A673 (cell line): ENCODE measurements at regions not wholly inside any gene's neighbourhood (a gene's known extent, or its start where the extent isn't known, plus 50 kb on each side); places are given as distances from the start of the nearest gene placed in this dataset.

Experiments used
- BruUV-seq: library from RNA; stranded (reverse); fragments of 400-500 nt; replicated peaks from 2 replicates; lab custom pipeline; 2021; lab: Mats Ljungman, UMichigan
- CTCF ChIA-PET: fragments of 300-600 bp; sonication (Branson Sonifier 250); formaldehyde crosslinking; loops from one replicate; lab custom pipeline; 2022; ENCODE audit warnings: antibody characterized with exemption; lab: Charles Lee
- POLR2A ChIA-PET: fragments of 300-600 bp; sonication (Branson Sonifier 250); formaldehyde crosslinking; loops from one replicate; lab custom pipeline; 2022; ENCODE audit warnings: antibody characterized with exemption; ENCODE audit not compliant: low non-redundant PET; lab: Charles Lee
- DNase-seq: peaks from one replicate; pipeline ENCODE4 v3.0.0-alpha.2; 2015; ENCODE audit warnings: low spot score
- H3K27ac ChIP-seq: fragments of 200-600 bp; sonication (generic); 2 replicates; pipeline ENCODE4 v1.5.1; 2016; ENCODE audit warnings: mixed run types, low read depth, mild to moderate bottlenecking, mixed read lengths, antibody characterized with exemption, low read length; ENCODE audit not compliant: poor library complexity, severe bottlenecking
- H3K27me3 ChIP-seq: fragments of 200-600 bp; sonication (generic); replicated peaks from 2 replicates; pipeline ENCODE4 v1.6.1; 2017; ENCODE audit warnings: mixed run types, low read depth, mild to moderate bottlenecking, mixed read lengths, antibody characterized with exemption, low read length; ENCODE audit not compliant: insufficient read depth, poor library complexity
- H3K36me3 ChIP-seq: fragments of 200-600 bp; sonication (generic); 2 replicates; pipeline ENCODE4 v1.6.1; 2016; ENCODE audit warnings: mixed run types, mild to moderate bottlenecking, mixed read lengths, antibody characterized with exemption, low read length; ENCODE audit not compliant: insufficient read depth, poor library complexity, severe bottlenecking
- H3K4me1 ChIP-seq: fragments of 200-600 bp; sonication (generic); 2 replicates; pipeline ENCODE4 v1.6.1; 2017; ENCODE audit warnings: mixed run types, mild to moderate bottlenecking, mixed read lengths, antibody characterized with exemption, low read length; ENCODE audit not compliant: insufficient read depth, poor library complexity, severe bottlenecking
- H3K4me3 ChIP-seq: fragments of 200-600 bp; sonication (generic); 2 replicates; pipeline ENCODE4 v1.5.1; 2016; ENCODE audit warnings: low read depth, mixed run types, mild to moderate bottlenecking, mixed read lengths, low read length; ENCODE audit not compliant: poor library complexity, severe bottlenecking
- H3K9me3 ChIP-seq: fragments of 200-600 bp; sonication (generic); 2 replicates; pipeline ENCODE4 v1.6.1; 2016; ENCODE audit warnings: mixed run types, low read depth, mild to moderate bottlenecking, mixed read lengths, antibody characterized with exemption, low read length; ENCODE audit not compliant: poor library complexity, severe bottlenecking
- EZH2 ChIP-seq: fragments of 200-600 bp; sonication (generic); IDR thresholded peaks from 2 replicates; pipeline ENCODE4 v1.6.1; 2017; ENCODE audit warnings: borderline replicate concordance, low read depth, mild to moderate bottlenecking, mixed read lengths, antibody characterized with exemption, low read length; ENCODE audit not compliant: poor library complexity, severe bottlenecking
- intact Hi-C: fragments of 100-400 bp; cut with micrococcal nuclease; formaldehyde crosslinking; loops from one replicate; pipeline ENCODE4 v1.10.0; 2022; ENCODE audit not compliant: unreplicated experiment
- TF ChIP-seq, protein P1 (sequence below): fragments of 300-800, 200-600 bp; sonication (generic); conservative IDR thresholded peaks from 2 replicates; pipeline ENCODE4 v1.5.1; 2017; ENCODE audit warnings: low read depth, mild to moderate bottlenecking, antibody characterized with exemption, low read length, moderate library complexity, mixed read lengths

DNA sequence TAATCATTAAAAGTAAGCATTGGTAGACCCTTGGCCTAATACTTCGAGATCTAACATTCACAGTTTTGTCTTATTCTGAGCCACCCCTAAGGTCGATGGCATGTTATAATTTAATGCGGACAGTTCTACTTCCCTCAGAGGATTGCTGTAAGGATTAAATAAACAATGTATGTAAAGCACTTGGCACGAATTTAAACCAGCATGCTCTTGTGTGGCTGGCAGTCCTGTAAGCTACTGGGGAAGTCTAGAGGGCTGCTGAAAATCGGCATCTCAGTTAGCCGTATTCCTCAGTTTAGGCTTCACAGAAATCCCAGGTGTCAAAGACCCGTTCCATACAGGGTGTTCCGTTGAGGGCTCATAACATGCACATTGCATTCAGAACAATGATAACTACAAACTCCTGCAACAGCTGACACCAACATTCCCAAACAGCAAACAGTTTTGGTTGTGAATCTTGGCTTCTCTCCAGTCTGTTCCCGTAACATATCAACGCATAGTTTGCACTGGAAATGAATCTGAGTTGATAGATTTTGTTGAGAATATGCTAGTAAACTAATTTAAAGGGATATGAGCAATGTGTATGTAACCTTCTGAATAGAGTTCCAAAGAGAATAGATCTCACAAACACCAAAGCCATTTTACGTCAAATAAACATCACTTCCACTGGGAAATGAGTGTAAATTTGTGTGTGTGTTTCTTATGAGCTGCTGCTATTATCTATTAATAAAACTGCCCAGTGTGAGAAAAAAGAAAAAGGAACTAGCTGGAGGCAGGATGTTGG lies 52.2 kb upstream of the ACKR3 start:
- intact Hi-C loops = no loop called here
- POLR2A ChIA-PET = no interaction called here
- Histone ChIP-seq H3K4me1 (no peaks in the 10 kb centered on the region), H3K36me3 (no peaks in the 10 kb centered on the region), H3K4me3 (no peak overlapping the region), H3K27me3 (peaks cover 42% of the 10 kb centered on the region), H3K9me3 (no peaks in the 10 kb centered on the region), H3K27ac (no peak overlapping the region)
- CTCF ChIA-PET = no interaction called here
- TF ChIP-seq, protein P1, sequence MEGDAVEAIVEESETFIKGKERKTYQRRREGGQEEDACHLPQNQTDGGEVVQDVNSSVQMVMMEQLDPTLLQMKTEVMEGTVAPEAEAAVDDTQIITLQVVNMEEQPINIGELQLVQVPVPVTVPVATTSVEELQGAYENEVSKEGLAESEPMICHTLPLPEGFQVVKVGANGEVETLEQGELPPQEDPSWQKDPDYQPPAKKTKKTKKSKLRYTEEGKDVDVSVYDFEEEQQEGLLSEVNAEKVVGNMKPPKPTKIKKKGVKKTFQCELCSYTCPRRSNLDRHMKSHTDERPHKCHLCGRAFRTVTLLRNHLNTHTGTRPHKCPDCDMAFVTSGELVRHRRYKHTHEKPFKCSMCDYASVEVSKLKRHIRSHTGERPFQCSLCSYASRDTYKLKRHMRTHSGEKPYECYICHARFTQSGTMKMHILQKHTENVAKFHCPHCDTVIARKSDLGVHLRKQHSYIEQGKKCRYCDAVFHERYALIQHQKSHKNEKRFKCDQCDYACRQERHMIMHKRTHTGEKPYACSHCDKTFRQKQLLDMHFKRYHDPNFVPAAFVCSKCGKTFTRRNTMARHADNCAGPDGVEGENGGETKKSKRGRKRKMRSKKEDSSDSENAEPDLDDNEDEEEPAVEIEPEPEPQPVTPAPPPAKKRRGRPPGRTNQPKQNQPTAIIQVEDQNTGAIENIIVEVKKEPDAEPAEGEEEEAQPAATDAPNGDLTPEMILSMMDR = no peak
- TF ChIP-seq EZH2 = no peak
- no peak for DNase-seq
- no TSS peak for BruUV-seq
